Activated T-cell treated with anti-CD3 and anti-CD28 coated beads, Interleukin-2, amount 50 U/mL, for 4 hours (primary cell): ENCODE measurements at regions not wholly inside any gene's neighbourhood (a gene's known extent, or its start where the extent isn't known, plus 50 kb on each side); places are given as distances from the start of the nearest gene placed in this dataset.
"Not testable (repeated sequence)": the region's sequence is repeated elsewhere in the genome, so short reads cannot be mapped to it uniquely, and the experiment has no call there.

Experiments used
- ATAC-seq, 2 donors: fragments of 200-7000 bp; cut with Tn5 transposase; one replicate each; pipeline ENCODE4 v1.10.0; 2021
- DNase-seq: peaks from one replicate; pipeline ENCODE4 v3.0.0-alpha.2; 2020
- H3K27me3 Mint-ChIP-seq: one replicate; pipeline ENCODE4 v1.8.0; 2021; ENCODE audit warnings: low read depth, mixed read lengths
- H3K36me3 Mint-ChIP-seq: one replicate; pipeline ENCODE4 v1.8.0; 2022; ENCODE audit warnings: mixed read lengths; ENCODE audit not compliant: insufficient read depth
- H3K4me1 Mint-ChIP-seq: one replicate; pipeline ENCODE4 v1.8.0; 2021; ENCODE audit warnings: low read depth, mixed read lengths
- H3K4me3 Mint-ChIP-seq: one replicate; pipeline ENCODE4 v1.8.0; 2021; ENCODE audit warnings: mild to moderate bottlenecking, moderate library complexity, mixed read lengths
- H3K9me3 Mint-ChIP-seq: one replicate; pipeline ENCODE4 v1.8.0; 2021; ENCODE audit warnings: mixed read lengths

DNA sequence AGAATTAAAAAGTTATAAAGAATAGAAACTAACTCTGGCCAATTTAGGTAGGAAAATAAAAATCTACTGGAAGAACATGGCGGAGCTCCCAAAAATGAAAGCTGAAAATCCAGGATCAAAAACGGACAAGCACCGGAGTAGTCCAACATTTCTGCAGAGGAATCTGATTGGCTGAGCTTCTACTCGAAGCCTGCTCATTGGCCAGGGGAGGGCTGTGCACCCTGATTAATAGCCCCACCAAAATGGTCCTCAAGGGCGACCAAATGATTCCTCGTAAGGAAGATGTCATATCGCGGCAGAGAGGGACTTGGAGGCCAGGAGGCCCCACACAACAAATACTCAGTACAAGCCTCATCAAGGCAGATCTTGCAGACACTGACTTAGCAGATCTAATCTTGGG lies 900.7 kb downstream of the UQCRFS1 start:
- Mint-ChIP-seq H3K27me3 (no peaks in the 10 kb centered on the region), H3K36me3 (no peaks in the 10 kb centered on the region)

GRCh38 chr19:28310829-28311228 lies 902.1 kb downstream of the UQCRFS1 start:
- not testable (repeated sequence) for DNase-seq, ATAC-seq

More for the DNA sequence above, 900.7 kb downstream of the UQCRFS1 start:
- Mint-ChIP-seq H3K9me3 (peaks cover 9% of the 10 kb centered on the region), H3K4me1 (no peaks in the 10 kb centered on the region), H3K4me3 (no peak overlapping the region)
- ATAC-seq (no peak), DNase-seq (no peak)

GRCh38 chr19:28309070-28309469 lies 903.9 kb downstream of the UQCRFS1 start:
- Mint-ChIP-seq H3K36me3 (no peaks in the 10 kb centered on the region), H3K4me1 (no peaks in the 10 kb centered on the region), H3K9me3 (peaks cover 9% of the 10 kb centered on the region), H3K27me3 (no peaks in the 10 kb centered on the region), H3K4me3 (no peak overlapping the region)
- ATAC-seq (no peak), DNase-seq (no peak)

More at GRCh38 chr19:28310829-28311228, 902.1 kb downstream of the UQCRFS1 start:
- not testable (repeated sequence) for H3K9me3 Mint-ChIP-seq, H3K4me3 Mint-ChIP-seq, H3K36me3 Mint-ChIP-seq, H3K27me3 Mint-ChIP-seq, H3K4me1 Mint-ChIP-seq

DNA sequence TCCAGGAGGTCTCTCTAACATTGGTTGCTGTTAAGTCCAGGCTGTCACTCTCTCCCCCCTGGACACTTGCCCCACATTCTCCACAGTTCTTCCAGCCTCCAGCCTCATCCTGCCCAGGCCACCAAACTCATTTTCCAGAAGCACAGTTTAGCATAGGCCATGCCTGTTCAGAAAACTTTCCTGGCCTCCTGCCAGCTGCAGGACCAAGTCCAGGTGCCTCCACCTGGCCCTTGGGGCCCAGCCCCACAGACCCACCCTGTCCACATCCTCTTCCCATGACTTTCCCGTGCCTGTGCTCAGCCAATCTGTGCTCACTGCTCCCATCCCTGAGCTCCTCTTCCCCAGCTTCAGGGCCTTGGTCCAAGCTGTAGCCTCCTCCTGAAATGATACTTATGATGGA lies 905.0 kb downstream of the UQCRFS1 start:
- no peaks in the 10 kb centered on the region for H3K27me3 Mint-ChIP-seq
- peaks cover 9% of the 10 kb centered on the region for H3K9me3 Mint-ChIP-seq
- DNase-seq (no peak), ATAC-seq (no peak)
- H3K4me3 Mint-ChIP-seq, result no peak overlapping the region
- no peaks in the 10 kb centered on the region for H3K4me1 Mint-ChIP-seq
- no peaks in the 10 kb centered on the region for H3K36me3 Mint-ChIP-seq

DNA sequence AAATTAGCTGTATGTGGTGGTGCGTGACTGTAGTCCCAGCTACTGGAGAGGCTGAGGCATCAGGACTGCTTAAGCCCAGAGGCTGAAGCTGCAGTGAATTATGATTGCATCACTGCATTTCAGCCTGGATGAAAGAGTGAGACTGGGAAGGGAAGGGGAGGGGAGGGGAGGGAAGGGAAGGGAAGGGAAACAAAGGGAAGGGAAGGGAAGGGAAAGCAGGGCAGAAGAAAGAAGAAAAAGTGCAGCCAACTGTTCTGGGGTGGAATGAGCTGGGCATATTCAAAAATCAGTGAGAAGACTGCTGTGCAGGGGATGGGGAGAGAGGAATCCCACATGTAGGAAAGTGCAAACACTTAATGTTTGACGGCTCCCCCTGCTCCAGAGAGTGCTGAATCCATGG lies 905.5 kb downstream of the UQCRFS1 start:
- DNase-seq, result no peak
- Mint-ChIP-seq H3K36me3 (no peaks in the 10 kb centered on the region), H3K27me3 (no peaks in the 10 kb centered on the region), H3K4me3 (no peak overlapping the region), H3K9me3 (peaks cover 9% of the 10 kb centered on the region), H3K4me1 (no peaks in the 10 kb centered on the region)
- no peak for ATAC-seq

DNA sequence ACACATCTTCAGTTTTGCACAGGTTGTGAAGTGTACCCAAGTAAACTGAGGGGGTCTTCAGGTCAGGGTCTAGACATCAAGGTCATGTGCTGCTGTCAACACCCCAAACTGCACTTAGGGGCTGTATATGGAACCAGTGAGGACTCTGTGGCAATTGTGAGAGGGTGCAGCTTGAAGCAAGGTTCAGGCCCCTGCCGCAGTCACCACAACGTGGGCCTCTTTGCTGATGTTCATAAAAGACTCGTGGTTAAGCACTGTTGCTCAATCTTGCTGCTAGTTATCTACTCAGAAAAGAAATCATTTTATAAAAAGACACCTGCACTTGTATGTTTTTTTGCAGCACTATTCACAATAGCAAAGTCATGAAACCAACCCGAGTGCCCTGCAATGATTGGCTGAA lies 907.4 kb downstream of the UQCRFS1 start:
- H3K27me3 Mint-ChIP-seq, result no peaks in the 10 kb centered on the region
- DNase-seq, result no peak
- H3K4me3 Mint-ChIP-seq, result no peak overlapping the region
- H3K9me3 Mint-ChIP-seq, result peaks cover 6% of the 10 kb centered on the region
- no peaks in the 10 kb centered on the region for H3K4me1 Mint-ChIP-seq
- ATAC-seq, result no peak
- H3K36me3 Mint-ChIP-seq, result no peaks in the 10 kb centered on the region

DNA sequence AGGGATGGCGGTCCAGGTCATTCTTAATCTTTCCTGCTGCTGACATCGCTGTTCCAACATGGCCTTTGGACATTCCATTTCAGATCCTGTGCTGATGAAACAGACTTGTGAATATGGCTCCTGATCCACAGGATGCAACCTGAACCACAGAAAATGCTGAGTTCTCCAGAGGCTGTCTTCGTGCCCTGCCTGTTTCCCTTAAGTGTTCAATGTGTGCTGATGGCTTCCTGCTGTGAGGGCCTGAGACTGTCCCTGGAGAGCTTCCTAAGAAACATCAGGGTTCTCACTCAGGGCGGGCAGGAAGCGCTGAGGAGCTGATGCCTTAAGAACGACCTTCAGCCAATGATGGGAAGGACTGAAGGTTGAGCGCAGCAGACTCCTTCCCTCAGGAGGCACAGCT lies 909.4 kb downstream of the UQCRFS1 start:
- no peak overlapping the region for H3K4me3 Mint-ChIP-seq
- no peaks in the 10 kb centered on the region for H3K27me3 Mint-ChIP-seq

GRCh38 chr19:28301961-28302360 lies 911.0 kb downstream of the UQCRFS1 start:
- no peak overlapping the region for H3K4me3 Mint-ChIP-seq
- no peaks in the 10 kb centered on the region for H3K27me3 Mint-ChIP-seq
- no peaks in the 10 kb centered on the region for H3K36me3 Mint-ChIP-seq
- H3K9me3 Mint-ChIP-seq, result no peaks in the 10 kb centered on the region
- DNase-seq (no peak), ATAC-seq (no peak)
- no peaks in the 10 kb centered on the region for H3K4me1 Mint-ChIP-seq

More for the DNA sequence above, 909.4 kb downstream of the UQCRFS1 start:
- Mint-ChIP-seq H3K36me3 (no peaks in the 10 kb centered on the region), H3K4me1 (no peaks in the 10 kb centered on the region), H3K9me3 (peaks cover 5% of the 10 kb centered on the region)
- ATAC-seq (no peak), DNase-seq (no peak)

GRCh38 chr19:28301463-28301862 lies 911.5 kb downstream of the UQCRFS1 start:
- DNase-seq (no peak), ATAC-seq (no peak)
- H3K9me3 Mint-ChIP-seq, result no peaks in the 10 kb centered on the region
- no peaks in the 10 kb centered on the region for H3K4me1 Mint-ChIP-seq
- H3K27me3 Mint-ChIP-seq, result no peaks in the 10 kb centered on the region
- H3K36me3 Mint-ChIP-seq, result no peaks in the 10 kb centered on the region
- H3K4me3 Mint-ChIP-seq, result no peak overlapping the region

DNA sequence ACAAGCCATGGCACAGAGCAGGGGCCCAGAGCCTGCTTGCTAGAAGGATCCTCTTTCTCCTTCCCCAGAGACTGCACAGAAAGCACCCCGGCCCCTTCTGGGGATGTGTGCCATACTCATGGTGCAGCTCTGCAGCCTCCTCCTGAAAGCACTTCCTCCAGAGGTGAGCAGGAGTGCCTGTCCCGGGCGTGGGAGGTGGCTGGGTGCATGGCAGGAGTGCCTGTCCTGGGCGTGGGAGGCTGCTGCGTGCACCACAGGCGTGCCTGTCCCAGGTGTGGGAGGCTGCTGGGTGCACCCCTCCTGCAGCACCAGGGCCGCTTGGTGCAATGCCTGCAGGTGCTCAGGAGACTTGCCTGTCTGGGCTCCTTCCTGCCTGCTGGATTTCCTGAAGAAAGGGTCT lies 913.3 kb downstream of the UQCRFS1 start:
- Mint-ChIP-seq H3K4me3 (no peak overlapping the region), H3K9me3 (peaks cover 6% of the 10 kb centered on the region), H3K27me3 (no peaks in the 10 kb centered on the region), H3K36me3 (no peaks in the 10 kb centered on the region), H3K4me1 (no peaks in the 10 kb centered on the region)
- no peak for ATAC-seq
- DNase-seq, result no peak

GRCh38 chr19:28297586-28298157 lies 915.3 kb downstream of the UQCRFS1 start:
- H3K4me3 Mint-ChIP-seq, result no peak overlapping the region

DNA sequence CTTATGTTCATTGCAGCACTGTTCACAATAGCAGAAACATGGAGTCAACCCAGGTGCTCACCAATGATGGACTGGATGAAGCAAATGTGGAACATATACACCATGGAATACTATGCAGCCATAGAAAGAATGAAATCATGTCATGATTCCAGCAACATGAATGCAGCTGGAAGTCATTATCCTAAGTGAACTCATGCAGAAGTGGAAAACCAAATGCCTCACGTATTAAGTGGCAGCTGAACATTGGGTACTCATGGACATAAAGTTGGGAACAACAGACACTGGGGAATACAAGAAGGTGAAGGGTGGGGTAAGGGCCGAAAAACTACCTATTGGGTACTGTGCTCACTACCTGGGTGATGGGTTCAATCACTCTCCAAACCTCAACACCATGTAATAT lies 915.9 kb downstream of the UQCRFS1 start:
- H3K4me1 Mint-ChIP-seq, result no peaks in the 10 kb centered on the region
- no peak overlapping the region for H3K4me3 Mint-ChIP-seq
- H3K36me3 Mint-ChIP-seq, result no peaks in the 10 kb centered on the region
- DNase-seq, result no peak
- H3K27me3 Mint-ChIP-seq, result no peaks in the 10 kb centered on the region
- ATAC-seq, result no peak
- peaks cover 6% of the 10 kb centered on the region for H3K9me3 Mint-ChIP-seq

More at GRCh38 chr19:28297586-28298157, 915.3 kb downstream of the UQCRFS1 start:
- no peaks in the 10 kb centered on the region for H3K4me1 Mint-ChIP-seq
- DNase-seq (no peak), ATAC-seq (no peak)
- no peaks in the 10 kb centered on the region for H3K27me3 Mint-ChIP-seq
- H3K9me3 Mint-ChIP-seq, result peaks cover 6% of the 10 kb centered on the region
- no peaks in the 10 kb centered on the region for H3K36me3 Mint-ChIP-seq

DNA sequence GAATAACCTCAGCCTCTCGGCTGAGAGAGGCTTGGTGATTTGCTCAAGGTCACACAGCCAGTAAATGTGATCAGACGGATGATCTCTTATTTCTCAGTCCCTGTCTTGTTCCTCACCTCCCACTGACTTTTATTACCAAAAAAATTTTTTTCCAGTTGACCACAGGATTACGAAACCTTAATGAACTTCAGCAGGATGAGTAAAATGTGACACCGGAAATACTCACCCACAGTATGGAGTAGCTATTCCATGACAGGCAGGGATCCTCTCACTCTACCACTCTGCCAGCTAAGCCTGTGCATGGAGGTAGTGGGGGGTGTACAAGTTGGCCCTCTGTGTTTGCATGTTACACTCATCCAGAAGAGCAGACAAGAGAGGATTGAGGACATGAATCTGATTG lies 916.4 kb downstream of the UQCRFS1 start:
- no peak overlapping the region for H3K4me3 Mint-ChIP-seq

DNA sequence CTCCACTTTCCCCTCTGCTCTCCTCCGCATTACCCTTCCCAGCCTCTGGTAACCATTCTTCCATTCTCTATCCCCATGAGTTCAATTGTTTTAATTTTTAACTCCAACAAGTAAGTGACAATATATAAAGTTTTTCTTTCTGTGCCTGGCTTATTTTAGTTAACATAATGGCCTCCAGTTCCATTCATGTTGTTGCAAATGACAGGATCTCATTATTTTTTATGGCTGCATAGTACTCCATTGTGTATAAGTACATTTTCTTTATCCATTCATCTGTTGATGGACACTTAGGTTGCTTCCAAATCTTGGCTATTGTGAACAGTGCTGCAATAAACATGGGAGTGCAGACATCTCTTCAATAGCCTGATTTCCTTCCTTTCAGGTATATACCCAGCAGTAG lies 918.0 kb downstream of the UQCRFS1 start:
- not testable (repeated sequence) for H3K27me3 Mint-ChIP-seq, DNase-seq, H3K9me3 Mint-ChIP-seq, H3K4me3 Mint-ChIP-seq, H3K36me3 Mint-ChIP-seq, H3K4me1 Mint-ChIP-seq, ATAC-seq

More for the DNA sequence above, 916.4 kb downstream of the UQCRFS1 start:
- ATAC-seq (no peak), DNase-seq (no peak)
- peaks cover 6% of the 10 kb centered on the region for H3K9me3 Mint-ChIP-seq
- H3K4me1 Mint-ChIP-seq, result no peaks in the 10 kb centered on the region
- no peaks in the 10 kb centered on the region for H3K36me3 Mint-ChIP-seq
- H3K27me3 Mint-ChIP-seq, result no peaks in the 10 kb centered on the region

DNA sequence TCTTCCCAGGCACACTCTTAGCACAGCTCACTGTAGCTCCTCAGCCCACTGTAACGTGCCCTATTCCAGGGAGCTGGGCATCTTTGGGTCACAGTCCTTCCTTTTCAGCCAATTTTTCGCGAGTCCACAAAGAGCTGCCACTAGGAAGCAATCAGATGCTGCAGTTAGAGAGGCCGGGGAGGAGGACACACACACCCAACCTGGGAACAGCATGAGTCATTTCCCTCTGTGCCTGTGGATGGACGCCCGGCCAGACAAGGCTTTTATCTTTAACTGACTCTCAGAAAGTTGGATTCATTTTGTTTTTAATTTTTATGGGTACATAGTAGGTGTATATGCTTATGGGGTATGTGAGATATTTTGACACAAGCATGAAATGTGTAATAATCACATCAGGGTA lies 918.6 kb downstream of the UQCRFS1 start:
- Mint-ChIP-seq H3K4me3 (no peak overlapping the region), H3K27me3 (no peaks in the 10 kb centered on the region), H3K36me3 (no peaks in the 10 kb centered on the region), H3K9me3 (peaks cover 6% of the 10 kb centered on the region), H3K4me1 (no peaks in the 10 kb centered on the region)
- ATAC-seq (no peak), DNase-seq (no peak)

DNA sequence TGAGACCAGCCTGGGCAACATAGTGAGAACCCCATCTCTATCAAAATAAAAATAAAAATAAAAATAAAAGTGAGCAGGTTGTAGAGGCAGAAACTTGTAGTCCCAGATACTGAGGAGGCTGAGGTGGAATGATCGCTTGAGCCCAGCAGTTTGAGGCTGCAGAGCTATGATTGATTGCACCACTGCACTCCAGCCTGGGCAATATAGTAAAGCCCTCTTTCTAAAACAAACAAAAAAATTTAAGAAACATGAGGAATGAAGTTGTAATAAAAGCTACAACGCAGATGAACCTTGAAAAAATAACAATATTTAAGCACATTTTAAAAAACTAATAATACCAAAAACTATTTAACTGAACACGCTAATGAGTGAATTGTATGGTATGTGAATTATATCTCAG lies 919.3 kb downstream of the UQCRFS1 start:
- ATAC-seq, result no peak
- no peaks in the 10 kb centered on the region for H3K4me1 Mint-ChIP-seq
- no peak for DNase-seq
- H3K36me3 Mint-ChIP-seq, result no peaks in the 10 kb centered on the region
- no peak overlapping the region for H3K4me3 Mint-ChIP-seq
- H3K27me3 Mint-ChIP-seq, result no peaks in the 10 kb centered on the region
- peaks cover 6% of the 10 kb centered on the region for H3K9me3 Mint-ChIP-seq
